IPS-NIHi11 (cell line): ENCODE measurements at regions not wholly inside any gene's neighbourhood (a gene's known extent, or its start where the extent isn't known, plus 50 kb on each side); places are given as distances from the start of the nearest gene placed in this dataset.
"Not testable (repeated sequence)": the region's sequence is repeated elsewhere in the genome, so short reads cannot be mapped to it uniquely, and the experiment has no call there.

Experiments
- DNase-seq: peaks from one replicate; pipeline ENCODE4 v3.0.0; 2012; ENCODE audit warnings: mixed read lengths, low spot score

- no peak for DNase-seq
Measured at GRCh38 chr6:20263059-20263458, 50.8 kb upstream of the MBOAT1 start.

- no peak for DNase-seq
Measured at GRCh38 chr6:20265842-20266241, 53.6 kb upstream of the MBOAT1 start.

- DNase-seq, result peak; percentile 26
Measured at GRCh38 chr6:20266851-20267608, 54.8 kb upstream of the MBOAT1 start.

GRCh38 chr6:20269181-20269580, 56.9 kb upstream of the MBOAT1 start:
- DNase-seq, result no peak

GRCh38 chr6:20271818-20272217, 59.5 kb upstream of the MBOAT1 start:
- no peak for DNase-seq

GRCh38 chr6:20274137-20274536, 61.9 kb upstream of the MBOAT1 start:
- no peak for DNase-seq

GRCh38 chr6:20275837-20276236, 63.6 kb upstream of the MBOAT1 start:
- not testable (repeated sequence) for DNase-seq

GRCh38 chr6:20277724-20278123, 65.5 kb upstream of the MBOAT1 start:
- DNase-seq, result not testable (repeated sequence)

GRCh38 chr6:20279051-20279450, 66.8 kb upstream of the MBOAT1 start:
- DNase-seq, result no peak

GRCh38 chr6:20279608-20280287, 67.5 kb upstream of the MBOAT1 start:
- DNase-seq, result no peak

GRCh38 chr6:20280288-20280621, 68.0 kb upstream of the MBOAT1 start:
- DNase-seq, result no peak

GRCh38 chr6:20284672-20285071, 72.4 kb upstream of the MBOAT1 start:
- DNase-seq, result no peak

- DNase-seq, result no peak
Measured at GRCh38 chr6:20286968-20287565, 74.8 kb upstream of the MBOAT1 start.

GRCh38 chr6:20291764-20292580, 79.7 kb upstream of the MBOAT1 start:
- peak; percentile 77 for DNase-seq

GRCh38 chr6:20292905-20293304, 80.6 kb upstream of the MBOAT1 start:
- DNase-seq, result no peak

- no peak for DNase-seq
Measured at GRCh38 chr6:20301256-20301655, 89.0 kb upstream of the MBOAT1 start.

- no peak for DNase-seq
Measured at GRCh38 chr6:20302168-20302567, 89.9 kb upstream of the MBOAT1 start.

- no peak for DNase-seq
Measured at GRCh38 chr6:20302702-20303251, 90.5 kb upstream of the MBOAT1 start.

GRCh38 chr6:20306491-20306890, 94.2 kb upstream of the MBOAT1 start:
- peak; percentile 26 for DNase-seq

- no peak for DNase-seq
Measured at GRCh38 chr6:20309186-20309585, 92.5 kb upstream of the E2F3 start.

GRCh38 chr6:20310185-20310584, 91.5 kb upstream of the E2F3 start:
- no peak for DNase-seq

GRCh38 chr6:20312606-20313005, 89.1 kb upstream of the E2F3 start:
- DNase-seq, result no peak
